SH-SY5Y (cell line): ENCODE measurements at regions not wholly inside any gene's neighbourhood (a gene's known extent, or its start where the extent isn't known, plus 50 kb on each side); places are given as distances from the start of the nearest gene placed in this dataset.

Source experiments
- GATA2 ChIP-seq: IDR thresholded peaks from 2 replicates; pipeline ENCODE4 v1.6.1; 2011; ENCODE audit warnings: mild to moderate bottlenecking, low read depth, low read length
- GATA3 ChIP-seq: IDR thresholded peaks from 2 replicates; pipeline ENCODE4 v1.6.1; 2011; ENCODE audit warnings: low read depth, mild to moderate bottlenecking, low read length, moderate library complexity

GRCh38 chr1:239772446-239772845, 319.2 kb upstream of the FMN2 start:
- TF ChIP-seq GATA2: no peak
- TF ChIP-seq GATA3: no peak

DNA sequence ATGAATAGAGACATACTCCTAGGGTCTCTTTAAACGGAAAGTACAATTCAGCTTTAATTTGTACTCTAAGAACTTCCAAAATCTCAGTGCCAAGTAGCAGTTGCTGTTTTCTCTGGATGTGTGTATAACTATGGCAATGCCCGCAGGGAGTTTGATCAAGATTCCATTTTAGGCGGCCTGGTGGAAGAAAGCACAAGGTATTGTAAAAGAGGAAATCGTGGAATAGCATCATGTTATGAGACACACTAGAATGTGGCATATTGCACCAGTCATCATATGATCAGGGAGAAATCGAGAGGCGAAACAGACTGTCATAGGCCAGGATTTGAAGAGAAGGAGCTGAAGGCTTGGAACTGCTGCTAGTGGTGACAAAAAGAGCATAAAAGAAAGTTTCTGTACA, 316.2 kb upstream of the FMN2 start:
- TF ChIP-seq GATA2: no peak
- TF ChIP-seq GATA3: no peak

GRCh38 chr1:239778208-239778813, 313.4 kb upstream of the FMN2 start:
- TF ChIP-seq GATA2 (no peak), GATA3 (no peak)

GRCh38 chr1:239779962-239780361, 311.7 kb upstream of the FMN2 start:
- no peak for TF ChIP-seq GATA3

DNA sequence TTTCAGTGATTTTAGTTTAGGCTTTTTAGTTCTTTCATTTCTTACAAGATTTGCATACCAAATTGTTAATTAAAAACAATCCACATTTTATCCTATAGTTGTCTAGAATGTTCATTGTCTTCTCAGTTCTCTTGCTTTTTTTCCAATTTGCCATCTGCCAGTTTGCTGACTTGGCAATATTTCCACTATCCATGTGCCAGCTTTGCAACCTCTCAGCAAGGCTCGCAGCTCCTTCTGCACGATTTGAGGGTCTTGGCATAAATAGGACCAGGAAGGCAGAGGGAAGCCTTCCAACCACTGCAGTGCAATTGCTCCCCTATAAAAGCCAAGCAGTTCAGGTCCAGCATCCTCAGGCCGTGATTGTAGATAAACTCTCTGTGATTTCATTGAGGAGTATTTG, 306.8 kb upstream of the FMN2 start:
- TF ChIP-seq GATA2 (no peak), GATA3 (no peak)

DNA sequence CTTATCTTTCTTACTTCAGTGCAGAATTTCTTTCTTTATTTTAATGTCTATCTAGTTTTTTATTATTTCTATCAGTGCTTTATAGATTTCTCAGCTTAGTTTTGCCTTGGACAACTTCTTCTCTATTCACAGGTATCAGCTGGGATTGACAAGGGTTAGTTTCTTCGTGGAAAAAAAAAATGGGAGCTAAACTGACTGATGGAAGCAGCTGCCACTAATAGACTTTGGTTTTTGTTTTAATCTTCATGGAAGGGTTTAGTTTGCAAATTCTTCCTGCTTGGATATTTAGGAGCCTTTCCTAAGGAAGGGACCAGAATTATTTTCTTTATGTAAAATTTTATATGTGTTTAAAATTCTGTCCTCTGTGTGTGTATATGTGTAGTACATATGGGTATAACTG, 306.1 kb upstream of the FMN2 start:
- TF ChIP-seq GATA2 (no peak), GATA3 (no peak)

DNA sequence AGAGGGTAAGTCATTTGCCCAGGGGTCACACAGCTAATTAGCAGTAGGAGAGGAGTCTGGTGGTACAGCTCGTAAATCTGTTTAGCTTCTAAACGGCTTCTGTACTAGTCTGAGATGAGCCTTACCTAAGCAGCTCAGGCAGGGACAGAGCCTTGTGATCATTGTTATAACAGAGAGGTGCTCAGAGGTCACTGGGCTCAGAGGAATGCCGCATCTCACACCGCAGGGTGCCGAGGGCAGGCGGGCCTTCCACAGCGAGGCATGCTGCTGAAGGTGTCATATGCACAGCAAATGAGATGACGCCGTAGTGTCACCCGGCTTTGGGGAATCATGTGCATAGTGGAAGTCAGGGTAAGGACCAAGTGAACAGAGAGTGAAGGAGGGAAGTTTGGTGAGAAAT, 305.2 kb upstream of the FMN2 start:
- TF ChIP-seq GATA3: no peak
- no peak for TF ChIP-seq GATA2

- TF ChIP-seq GATA2 (no peak), GATA3 (no peak)
These were observed 299.5 kb upstream of the FMN2 start for GRCh38 chr1:239792157-239792556.

DNA sequence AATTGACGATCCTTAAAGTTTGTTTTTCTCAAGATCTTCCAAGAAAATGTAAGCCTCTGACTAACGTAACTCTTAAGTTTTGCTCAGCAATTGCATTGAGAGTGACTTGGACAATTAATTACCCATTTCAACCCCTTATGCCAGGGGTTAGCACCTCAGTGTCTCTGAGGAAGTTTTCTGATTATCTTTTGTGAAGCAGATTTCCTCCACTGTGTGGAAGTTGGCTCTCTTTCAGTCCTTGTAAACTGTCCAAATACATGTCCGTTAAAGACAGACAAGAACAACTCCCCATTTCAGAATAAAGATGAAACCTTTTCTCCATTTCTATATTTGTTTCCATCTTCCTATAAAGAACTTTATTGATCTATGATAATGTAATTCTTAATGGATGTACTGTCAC, 296.4 kb upstream of the FMN2 start:
- TF ChIP-seq GATA2: no peak
- no peak for TF ChIP-seq GATA3

GRCh38 chr1:239799617-239800016, 292.1 kb upstream of the FMN2 start:
- TF ChIP-seq GATA3 (no peak), GATA2 (no peak)

GRCh38 chr1:239800861-239801260, 290.8 kb upstream of the FMN2 start:
- no peak for TF ChIP-seq GATA3
- TF ChIP-seq GATA2: no peak

GRCh38 chr1:239802275-239802674, 289.4 kb upstream of the FMN2 start:
- TF ChIP-seq GATA3 (no peak), GATA2 (no peak)

DNA sequence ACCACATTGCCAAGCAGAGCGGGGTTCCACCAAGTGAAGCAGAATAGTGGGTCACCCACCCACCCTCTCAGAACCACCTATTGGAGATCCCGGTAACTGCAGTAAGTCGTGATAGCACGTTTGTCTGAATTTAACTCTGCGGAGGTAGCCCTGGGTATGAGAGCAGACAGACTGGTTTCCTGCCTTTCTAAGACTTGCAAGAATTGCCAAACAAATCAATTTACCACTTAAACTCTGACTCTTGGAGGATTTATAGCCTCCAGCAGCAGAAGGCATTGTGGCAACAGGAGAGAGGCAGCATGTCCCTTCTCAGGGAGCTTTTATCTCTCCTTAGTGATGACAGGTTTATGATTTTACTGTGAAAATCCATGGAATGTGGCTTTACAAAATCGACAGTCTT, 287.9 kb upstream of the FMN2 start:
- TF ChIP-seq GATA2 (no peak), GATA3 (no peak)

DNA sequence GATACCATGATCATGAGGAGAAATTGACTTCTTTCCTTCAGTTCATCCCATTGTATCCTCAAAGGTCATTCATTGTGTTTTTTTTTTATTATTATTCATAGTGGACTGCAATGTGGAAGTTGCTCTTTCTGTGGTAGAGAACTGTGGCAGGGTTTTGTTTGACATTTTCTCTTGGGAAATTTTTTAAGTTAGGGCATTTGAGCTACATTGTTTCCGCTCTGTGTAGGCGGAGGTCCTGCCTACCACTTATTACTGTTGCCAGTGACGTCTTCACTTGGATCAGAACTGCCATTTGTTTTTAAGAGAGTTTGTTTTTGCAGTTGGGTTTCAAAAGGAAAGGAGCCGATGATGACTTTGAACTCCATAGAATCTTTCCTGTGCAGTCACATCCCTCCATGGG, 287.4 kb upstream of the FMN2 start:
- TF ChIP-seq GATA2: no peak
- TF ChIP-seq GATA3: no peak

- no peak for TF ChIP-seq GATA2
- TF ChIP-seq GATA3: no peak
These were observed 286.6 kb upstream of the FMN2 start for GRCh38 chr1:239805042-239805441.
